ENCODE measurements at regions not wholly inside any gene's neighbourhood (a gene's known extent, or its start where the extent isn't known, plus 50 kb on each side); places are given as distances from the start of the nearest gene placed in this dataset.

- H3K4me3 ChIP-seq (replicated peaks in 1 of 2; ENCODE audit: low read depth in 2 of 2, low read length in 2 of 2): no peak overlapping the region
- DNase-seq (ENCODE audit: low read depth in 2 of 2): peak; percentile 43 to 51
- no peak for TF ChIP-seq CTCF (IDR thresholded peaks at IDR 0.05; ENCODE audit: low read depth, low read length)
Observed at GRCh38 chr4:24266951-24267722, 317.2 kb downstream of the DHX15 start.

GRCh38 chr4:24265989-24266388 lies 318.4 kb downstream of the DHX15 start:
- no peak for DNase-seq (ENCODE audit: low read depth in 2 of 2)
- TF ChIP-seq CTCF (IDR thresholded peaks at IDR 0.05; ENCODE audit: low read depth, low read length): no peak
- H3K4me3 ChIP-seq (replicated peaks in 1 of 2; ENCODE audit: low read depth in 2 of 2, low read length in 2 of 2): no peak overlapping the region

- no peak overlapping the region for H3K4me3 ChIP-seq (replicated peaks in 1 of 2; ENCODE audit: low read depth in 2 of 2, low read length in 2 of 2)
- no peak for TF ChIP-seq CTCF (IDR thresholded peaks at IDR 0.05; ENCODE audit: low read depth, low read length)
- DNase-seq (ENCODE audit: low read depth in 2 of 2): no peak
Observed at GRCh38 chr4:24262616-24263015, 321.7 kb downstream of the DHX15 start.

GRCh38 chr4:24262084-24262483 lies 322.3 kb downstream of the DHX15 start:
- DNase-seq (ENCODE audit: low read depth in 2 of 2): no peak
- no peak overlapping the region for H3K4me3 ChIP-seq (replicated peaks in 1 of 2; ENCODE audit: low read depth in 2 of 2, low read length in 2 of 2)
- TF ChIP-seq CTCF (IDR thresholded peaks at IDR 0.05; ENCODE audit: low read depth, low read length): no peak

GRCh38 chr4:24260923-24261564 lies 323.3 kb downstream of the DHX15 start:
- no peak for TF ChIP-seq CTCF (IDR thresholded peaks at IDR 0.05; ENCODE audit: low read depth, low read length)
- H3K4me3 ChIP-seq (replicated peaks in 1 of 2; ENCODE audit: low read depth in 2 of 2, low read length in 2 of 2): no peak overlapping the region
- peak in 1 of 2 donors; percentile 26 for DNase-seq (ENCODE audit: low read depth in 2 of 2)

- H3K4me3 ChIP-seq (replicated peaks in 1 of 2; ENCODE audit: low read depth in 2 of 2, low read length in 2 of 2): no peak overlapping the region
- TF ChIP-seq CTCF (IDR thresholded peaks at IDR 0.05; ENCODE audit: low read depth, low read length): no peak
- DNase-seq (ENCODE audit: low read depth in 2 of 2): no peak
Observed at GRCh38 chr4:24260133-24260715, 324.1 kb downstream of the DHX15 start.

Data from cardiac fibroblast (primary cell).